ENCODE measurements at regions not wholly inside any gene's neighbourhood (a gene's known extent, or its start where the extent isn't known, plus 50 kb on each side); places are given as distances from the start of the nearest gene placed in this dataset.
"Not testable (repeated sequence)": the region's sequence is repeated elsewhere in the genome, so short reads cannot be mapped to it uniquely, and the experiment has no call there.

GRCh38 chr18:39208190-39208589 lies 1642.6 kb upstream of the CELF4 start:
- no peak for ATAC-seq
- intact Hi-C loops (cut with DNase I): no loop called here

GRCh38 chr18:39206398-39207103 lies 1641.0 kb upstream of the CELF4 start:
- H3K27me3 ChIP-seq; intact Hi-C loops (cut with DNase I); H3K9me3 ChIP-seq; H3K27ac ChIP-seq; H3K36me3 ChIP-seq; DNase-seq; ATAC-seq; H3K4me3 ChIP-seq; H3K4me1 ChIP-seq: not testable (repeated sequence)
- WGBS, 4 donors: 91 to 98% (median 92%) methylated on average over 4 of the region's 4 CpGs

More at GRCh38 chr18:39208190-39208589, 1642.6 kb upstream of the CELF4 start:
- Histone ChIP-seq H3K36me3 (no peaks in the 10 kb centered on the region), H3K9me3 (no peaks in the 10 kb centered on the region), H3K27me3 (no peaks in the 10 kb centered on the region), H3K27ac (no peak overlapping the region), H3K4me1 (no peaks in the 10 kb centered on the region), H3K4me3 (no peak overlapping the region)
- no peak for TF ChIP-seq POLR2A (IDR thresholded peaks at IDR 0.05)
- TF ChIP-seq CTCF (IDR thresholded peaks at IDR 0.05): no peak
- WGBS, 4 donors: 66 to 78% (median 73%) methylated on average over 2 of the region's 2 CpGs
- DNase-seq: no peak

GRCh38 chr18:39205565-39206195 lies 1640.1 kb upstream of the CELF4 start:
- Histone ChIP-seq H3K4me3 (no peak overlapping the region), H3K9me3 (no peaks in the 10 kb centered on the region), H3K27me3 (no peaks in the 10 kb centered on the region), H3K36me3 (no peaks in the 10 kb centered on the region), H3K4me1 (no peaks in the 10 kb centered on the region), H3K27ac (no peak overlapping the region)
- ATAC-seq: no peak
- intact Hi-C loops (cut with DNase I): no loop called here
- DNase-seq: no peak
- WGBS, 4 donors: 79 to 84% (median 82%) methylated on average over 6 of the region's 6 CpGs
- TF ChIP-seq CTCF (IDR thresholded peaks at IDR 0.05) (no peak), POLR2A (IDR thresholded peaks at IDR 0.05) (no peak)

- H3K9me3 ChIP-seq: no peaks in the 10 kb centered on the region
- TF ChIP-seq CTCF (IDR thresholded peaks at IDR 0.05) (no peak), POLR2A (IDR thresholded peaks at IDR 0.05) (no peak)
- H3K27ac ChIP-seq: no peak overlapping the region
- no peak overlapping the region for H3K4me3 ChIP-seq
- no peak for DNase-seq
- no peaks in the 10 kb centered on the region for H3K4me1 ChIP-seq
- no peaks in the 10 kb centered on the region for H3K36me3 ChIP-seq
- 85 to 93% (median 90%) methylated on average over 6 of the region's 6 CpGs for WGBS, 4 donors
- no peaks in the 10 kb centered on the region for H3K27me3 ChIP-seq
- ATAC-seq: no peak
- intact Hi-C loops (cut with DNase I): no loop called here
Measured at GRCh38 chr18:39200153-39200552, 1634.6 kb upstream of the CELF4 start.
